ENCODE measurements at regions not wholly inside any gene's neighbourhood (a gene's known extent, or its start where the extent isn't known, plus 50 kb on each side); places are given as distances from the start of the nearest gene placed in this dataset.

DNA sequence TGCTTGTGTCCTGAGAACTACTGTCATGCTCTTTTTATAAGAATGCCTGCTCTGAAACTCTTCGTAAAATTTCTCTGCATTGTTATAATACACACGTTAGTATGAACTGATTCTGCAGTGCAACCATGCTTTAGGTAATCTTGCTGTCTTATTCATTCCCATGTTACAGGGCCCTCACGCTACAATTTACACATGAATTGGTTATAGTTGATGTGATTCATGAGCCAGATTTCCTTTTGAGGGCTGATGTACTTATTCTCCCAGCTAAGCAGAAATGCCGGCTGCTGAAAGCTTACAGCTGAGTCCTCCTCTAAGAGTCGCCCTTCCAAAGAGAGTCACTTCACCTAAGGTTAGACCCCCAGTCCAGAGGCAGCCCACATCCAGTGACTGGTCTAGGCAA, 233.5 kb upstream of the PCSK5 start:
- Histone ChIP-seq H3K27ac (no peak overlapping the region), H3K9me3 (no peaks in the 10 kb centered on the region), H3K27me3 (no peaks in the 10 kb centered on the region), H3K4me1 (no peaks in the 10 kb centered on the region), H3K36me3 (no peaks in the 10 kb centered on the region), H3K4me3 (no peak overlapping the region)
- intact Hi-C loops (cut with DNase I; ENCODE audit: low total_unique reads) (no loop called here), in situ Hi-C loops (cut with MboI; ENCODE audit: low sequenced_read_pairs in 4 of 4) (loop anchor here in 1 of 4 donors (25.0 kb wide), 1 partner anchor 180 kb away; no protein-coding TSS in a partner anchor)
- no peak for DNase-seq
- no peak for ATAC-seq
- TF ChIP-seq, protein P1, sequence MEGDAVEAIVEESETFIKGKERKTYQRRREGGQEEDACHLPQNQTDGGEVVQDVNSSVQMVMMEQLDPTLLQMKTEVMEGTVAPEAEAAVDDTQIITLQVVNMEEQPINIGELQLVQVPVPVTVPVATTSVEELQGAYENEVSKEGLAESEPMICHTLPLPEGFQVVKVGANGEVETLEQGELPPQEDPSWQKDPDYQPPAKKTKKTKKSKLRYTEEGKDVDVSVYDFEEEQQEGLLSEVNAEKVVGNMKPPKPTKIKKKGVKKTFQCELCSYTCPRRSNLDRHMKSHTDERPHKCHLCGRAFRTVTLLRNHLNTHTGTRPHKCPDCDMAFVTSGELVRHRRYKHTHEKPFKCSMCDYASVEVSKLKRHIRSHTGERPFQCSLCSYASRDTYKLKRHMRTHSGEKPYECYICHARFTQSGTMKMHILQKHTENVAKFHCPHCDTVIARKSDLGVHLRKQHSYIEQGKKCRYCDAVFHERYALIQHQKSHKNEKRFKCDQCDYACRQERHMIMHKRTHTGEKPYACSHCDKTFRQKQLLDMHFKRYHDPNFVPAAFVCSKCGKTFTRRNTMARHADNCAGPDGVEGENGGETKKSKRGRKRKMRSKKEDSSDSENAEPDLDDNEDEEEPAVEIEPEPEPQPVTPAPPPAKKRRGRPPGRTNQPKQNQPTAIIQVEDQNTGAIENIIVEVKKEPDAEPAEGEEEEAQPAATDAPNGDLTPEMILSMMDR (IDR thresholded peaks at IDR 0.05 in 4 of 5, conservative IDR thresholded peaks at IDR 0.05 in 1 of 5): no peak

DNA sequence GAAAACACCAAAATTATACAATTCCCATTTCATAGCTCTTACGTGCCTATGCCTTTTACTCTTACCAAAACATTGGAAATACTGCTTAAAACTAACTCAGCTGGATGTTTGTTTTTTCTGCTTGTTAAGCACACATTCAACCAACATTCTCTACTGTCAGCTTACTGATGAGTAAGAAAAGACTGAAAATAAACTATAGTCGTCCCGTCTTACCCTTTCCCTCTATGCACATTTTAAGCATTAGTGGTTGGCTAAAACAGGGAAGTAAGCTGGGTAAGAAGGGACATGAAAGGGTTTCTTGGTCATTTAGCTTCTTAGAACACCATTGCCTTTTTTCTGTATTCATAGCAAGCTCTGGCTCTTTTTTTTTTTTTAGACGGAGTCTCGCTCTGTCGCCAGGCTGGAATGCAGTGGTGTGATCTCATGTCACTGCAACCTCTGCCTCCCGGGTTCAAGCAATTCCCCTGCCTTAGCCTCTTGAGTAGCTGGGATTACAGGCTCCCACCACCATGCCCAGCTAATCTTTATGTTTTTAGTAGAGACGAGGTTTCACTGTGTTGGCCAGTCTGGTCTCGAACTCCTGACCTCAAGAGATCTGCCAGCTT, 232.1 kb upstream of the PCSK5 start:
- no peaks in the 10 kb centered on the region for H3K4me1 ChIP-seq
- TF ChIP-seq, protein P1 (IDR thresholded peaks at IDR 0.05 in 4 of 5, conservative IDR thresholded peaks at IDR 0.05 in 1 of 5): no peak
- no peak for TF ChIP-seq POLR2A (IDR thresholded peaks at IDR 0.05)
- ATAC-seq (no peak), DNase-seq (no peak)
- in situ Hi-C loops (cut with MboI; ENCODE audit: low sequenced_read_pairs in 4 of 4): loop anchor here in 1 of 4 donors (25.0 kb wide), 1 partner anchor 179 kb away; no protein-coding TSS in a partner anchor
- no peak overlapping the region for H3K27ac ChIP-seq
- no peaks in the 10 kb centered on the region for H3K27me3 ChIP-seq
- no peaks in the 10 kb centered on the region for H3K9me3 ChIP-seq
- H3K4me3 ChIP-seq: no peak overlapping the region
- H3K36me3 ChIP-seq: no peaks in the 10 kb centered on the region
- intact Hi-C loops (cut with DNase I; ENCODE audit: low total_unique reads): no loop called here

DNA sequence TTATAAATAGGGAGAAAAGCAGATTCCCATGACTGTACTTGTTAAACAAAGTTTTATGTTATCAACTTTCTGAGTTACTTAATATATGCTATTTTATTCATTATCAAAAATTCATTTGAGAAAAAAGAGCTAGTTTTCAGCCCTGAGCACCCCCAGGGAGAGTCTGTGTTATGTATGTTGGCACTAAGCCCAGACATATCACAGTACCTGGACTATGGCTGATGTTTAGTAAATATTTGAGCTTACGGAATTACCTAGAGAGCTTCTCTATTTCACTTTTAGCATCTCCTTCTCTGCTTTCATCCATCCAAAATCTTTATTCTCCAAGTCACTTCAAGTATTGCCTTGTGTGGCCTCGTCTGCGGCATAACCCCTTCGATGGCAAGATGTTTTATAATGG, 225.9 kb upstream of the PCSK5 start:
- no peak overlapping the region for H3K4me3 ChIP-seq
- in situ Hi-C loops (cut with MboI; ENCODE audit: low sequenced_read_pairs in 4 of 4) (loop anchor here in 1 of 4 donors (25.0 kb wide), 1 partner anchor 173 kb away; no protein-coding TSS in a partner anchor), intact Hi-C loops (cut with DNase I; ENCODE audit: low total_unique reads) (no loop called here)
- H3K4me1 ChIP-seq: no peaks in the 10 kb centered on the region
- H3K9me3 ChIP-seq: no peaks in the 10 kb centered on the region
- H3K36me3 ChIP-seq: no peaks in the 10 kb centered on the region
- DNase-seq (no peak), ATAC-seq (no peak)
- TF ChIP-seq, protein P1 (IDR thresholded peaks at IDR 0.05 in 4 of 5, conservative IDR thresholded peaks at IDR 0.05 in 1 of 5): no peak
- no peak for TF ChIP-seq POLR2A (IDR thresholded peaks at IDR 0.05)
- no peak overlapping the region for H3K27ac ChIP-seq
- H3K27me3 ChIP-seq: no peaks in the 10 kb centered on the region

DNA sequence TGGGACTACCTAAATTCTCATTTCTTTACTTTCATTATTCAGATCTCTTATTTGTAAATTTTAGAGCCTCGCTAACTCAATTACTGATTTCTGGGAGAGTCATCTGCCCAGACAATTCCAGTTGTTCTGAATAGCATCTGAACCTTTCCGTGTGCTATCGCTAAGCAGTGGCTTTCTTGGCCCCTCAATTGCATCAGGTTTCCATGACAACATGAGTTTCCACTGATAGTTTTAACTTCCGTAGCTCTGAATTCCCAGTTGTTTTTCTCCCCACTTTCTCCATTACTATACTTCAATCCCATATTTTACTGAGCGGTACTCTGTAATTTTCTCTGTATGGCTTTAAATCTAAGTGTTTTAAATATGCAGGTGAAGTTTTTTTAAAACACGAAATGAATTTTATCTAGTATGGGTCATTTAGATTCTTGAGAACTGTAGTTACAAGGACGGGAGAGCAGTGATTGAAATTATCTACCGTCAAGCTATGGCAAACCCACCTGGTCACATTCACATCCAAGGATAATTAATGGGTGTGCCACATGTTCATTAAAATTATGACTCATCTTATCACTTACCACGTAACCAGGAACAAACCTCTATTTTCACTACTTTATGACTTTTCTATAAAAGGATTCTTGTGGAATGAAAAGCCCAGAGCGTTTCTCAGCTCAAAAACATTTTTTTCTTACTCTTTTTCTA, 223.5 kb upstream of the PCSK5 start:
- H3K4me1 ChIP-seq: no peaks in the 10 kb centered on the region
- H3K27me3 ChIP-seq: no peaks in the 10 kb centered on the region
- no peak for TF ChIP-seq POLR2A (IDR thresholded peaks at IDR 0.05)
- TF ChIP-seq, protein P1 (IDR thresholded peaks at IDR 0.05 in 4 of 5, conservative IDR thresholded peaks at IDR 0.05 in 1 of 5): no peak
- ATAC-seq (no peak), DNase-seq (no peak)
- in situ Hi-C loops (cut with MboI; ENCODE audit: low sequenced_read_pairs in 4 of 4) (loop anchor here in 1 of 4 donors (25.0 kb wide), 1 partner anchor 170 kb away; no protein-coding TSS in a partner anchor), intact Hi-C loops (cut with DNase I; ENCODE audit: low total_unique reads) (no loop called here)
- H3K4me3 ChIP-seq: no peak overlapping the region
- no peaks in the 10 kb centered on the region for H3K9me3 ChIP-seq
- no peak overlapping the region for H3K27ac ChIP-seq
- H3K36me3 ChIP-seq: no peaks in the 10 kb centered on the region
